Epidermal melanocyte (primary cell): ENCODE measurements at regions not wholly inside any gene's neighbourhood (a gene's known extent, or its start where the extent isn't known, plus 50 kb on each side); places are given as distances from the start of the nearest gene placed in this dataset.

Experiments used
- DNase-seq: peaks from one replicate; pipeline ENCODE4 v3.0.0; 2011; ENCODE audit warnings: low spot score; ENCODE audit not compliant: insufficient read length

- DNase-seq, result no peak
These were observed 295.3 kb downstream of the PTPRU start for GRCh38 chr1:29531596-29531995.

- DNase-seq, result no peak
These were observed 293.5 kb downstream of the PTPRU start for GRCh38 chr1:29529677-29530278.

- no peak for DNase-seq
These were observed 291.1 kb downstream of the PTPRU start for GRCh38 chr1:29527314-29528004.

GRCh38 chr1:29525941-29526340 lies 289.6 kb downstream of the PTPRU start:
- DNase-seq, result no peak

- no peak for DNase-seq
These were observed 288.2 kb downstream of the PTPRU start for GRCh38 chr1:29524285-29525065.

- DNase-seq, result no peak
These were observed 287.3 kb downstream of the PTPRU start for GRCh38 chr1:29523576-29523975.

GRCh38 chr1:29523136-29523535 lies 286.8 kb downstream of the PTPRU start:
- no peak for DNase-seq

GRCh38 chr1:29521811-29522580 lies 285.7 kb downstream of the PTPRU start:
- DNase-seq, result no peak

GRCh38 chr1:29521438-29521715 lies 285.1 kb downstream of the PTPRU start:
- no peak for DNase-seq

GRCh38 chr1:29520571-29521437 lies 284.5 kb downstream of the PTPRU start:
- DNase-seq, result no peak

- DNase-seq, result no peak
These were observed 283.4 kb downstream of the PTPRU start for GRCh38 chr1:29519788-29520110.

GRCh38 chr1:29519108-29519787 lies 282.9 kb downstream of the PTPRU start:
- DNase-seq, result no peak

GRCh38 chr1:29518183-29518835 lies 282.0 kb downstream of the PTPRU start:
- no peak for DNase-seq

- DNase-seq, result no peak
These were observed 281.1 kb downstream of the PTPRU start for GRCh38 chr1:29517251-29518086.

- DNase-seq, result no peak
These were observed 279.9 kb downstream of the PTPRU start for GRCh38 chr1:29516063-29516820.

GRCh38 chr1:29515170-29515955 lies 279.0 kb downstream of the PTPRU start:
- DNase-seq, result no peak

GRCh38 chr1:29514361-29515169 lies 278.2 kb downstream of the PTPRU start:
- no peak for DNase-seq
